GM21786 (cell line): ENCODE measurements at regions not wholly inside any gene's neighbourhood (a gene's known extent, or its start where the extent isn't known, plus 50 kb on each side); places are given as distances from the start of the nearest gene placed in this dataset.

Source experiments
- ATAC-seq: cut with Tn5 transposase; IDR thresholded peaks from one replicate; pipeline ENCODE4 v1.9.1; 2021; ENCODE audit not compliant: unreplicated experiment

DNA sequence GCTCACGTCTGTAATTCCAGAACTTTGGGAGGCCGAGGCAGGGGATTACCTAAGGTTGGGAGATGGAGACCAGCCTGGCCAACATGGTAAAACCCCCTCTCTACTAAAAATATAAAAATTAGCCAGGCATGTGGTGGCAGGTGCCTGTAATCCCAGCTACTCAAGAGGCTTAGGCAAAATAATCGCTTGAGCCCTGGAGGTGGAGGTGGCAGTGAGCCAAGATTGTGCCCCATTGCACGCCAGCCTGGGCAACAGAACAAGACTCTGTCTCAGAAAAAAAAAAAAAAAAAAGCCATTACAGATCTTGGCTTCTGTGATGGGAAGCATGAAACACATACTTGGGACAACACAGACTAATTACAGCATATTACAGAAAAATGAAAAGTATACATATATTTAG, 1404.5 kb upstream of the SPRY2 start:
- no peak for ATAC-seq

- ATAC-seq, result no peak
These were observed 1397.4 kb upstream of the SPRY2 start for GRCh38 chr13:81738364-81738763.

- no peak for ATAC-seq
These were observed 1385.3 kb upstream of the SPRY2 start for GRCh38 chr13:81726037-81726726.

DNA sequence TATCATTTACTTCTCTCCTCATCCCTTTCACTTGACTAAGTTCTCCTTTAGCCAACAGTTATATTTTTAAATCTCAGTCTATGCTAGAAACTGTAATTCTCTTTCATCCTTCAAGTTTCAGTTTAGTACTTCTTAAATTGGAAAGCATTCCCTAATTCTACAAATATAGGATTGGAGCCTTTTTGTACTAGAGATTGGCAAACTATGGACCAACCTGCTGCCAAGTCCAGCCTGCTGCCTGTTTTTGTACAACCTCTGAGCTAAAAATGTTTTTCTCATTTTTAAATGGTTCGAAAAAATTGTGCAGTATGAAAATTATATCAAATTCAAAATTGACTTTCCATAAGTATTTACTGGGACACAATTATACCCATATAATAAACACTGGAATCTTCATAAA, 1381.5 kb upstream of the SPRY2 start:
- no peak for ATAC-seq

DNA sequence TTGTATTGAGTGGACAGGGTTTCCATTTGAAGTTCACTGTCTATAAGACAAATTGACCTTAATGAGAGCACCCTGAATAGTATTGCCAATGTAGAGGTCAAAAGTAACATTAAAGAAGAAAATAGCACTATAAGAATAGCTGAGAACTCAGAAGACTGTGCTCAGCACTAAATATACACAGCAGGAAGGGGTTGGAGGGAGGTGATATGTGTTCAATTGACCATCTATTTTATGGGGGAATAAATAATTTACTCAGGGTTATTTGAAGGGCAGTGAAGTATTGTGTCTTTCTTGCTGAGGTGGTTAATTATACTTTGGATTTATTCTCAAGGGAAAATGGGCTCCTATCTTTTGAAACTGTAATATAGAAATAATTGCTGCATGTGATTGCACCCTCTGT, 1380.5 kb upstream of the SPRY2 start:
- no peak for ATAC-seq

DNA sequence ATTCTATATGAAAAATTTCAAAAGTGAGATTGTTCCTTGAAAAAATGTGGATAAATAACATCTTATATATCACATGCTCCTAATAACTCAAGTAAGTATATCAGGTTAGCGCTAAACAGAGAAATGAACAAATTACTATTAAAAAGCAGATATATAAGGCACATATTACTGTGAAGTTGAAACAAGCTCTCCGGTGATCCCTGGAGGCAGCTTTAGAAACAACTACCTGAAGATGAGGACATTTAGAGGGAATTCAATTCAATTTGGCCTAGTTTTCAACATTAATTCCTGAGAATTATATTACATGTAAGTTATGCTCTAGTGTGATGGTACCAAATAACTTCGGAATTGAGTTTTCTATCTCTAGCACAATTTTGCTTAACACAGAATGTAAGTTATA, 1373.6 kb upstream of the SPRY2 start:
- no peak for ATAC-seq

DNA sequence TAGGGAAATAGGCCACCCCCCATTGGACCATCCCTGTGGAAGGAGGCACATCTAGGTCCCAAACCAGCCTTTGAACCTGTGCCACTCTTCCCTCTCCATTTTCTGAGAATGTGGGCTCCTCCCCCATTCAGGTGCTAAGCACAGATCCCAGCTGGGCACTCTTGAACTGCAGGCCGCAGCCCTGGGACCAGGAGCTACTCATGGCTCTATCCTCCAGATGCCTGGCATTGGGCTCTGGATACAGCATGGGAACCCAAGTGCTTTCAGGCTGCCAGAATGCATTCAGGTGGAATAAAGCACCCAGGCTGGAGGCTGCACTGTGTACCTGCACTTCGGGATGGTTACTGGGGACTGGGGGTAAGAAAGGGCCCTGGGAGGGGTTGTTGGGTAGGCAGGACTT, 1372.3 kb upstream of the SPRY2 start:
- ATAC-seq, result no peak

GRCh38 chr13:81697826-81698225, 1356.9 kb upstream of the SPRY2 start:
- no peak for ATAC-seq

DNA sequence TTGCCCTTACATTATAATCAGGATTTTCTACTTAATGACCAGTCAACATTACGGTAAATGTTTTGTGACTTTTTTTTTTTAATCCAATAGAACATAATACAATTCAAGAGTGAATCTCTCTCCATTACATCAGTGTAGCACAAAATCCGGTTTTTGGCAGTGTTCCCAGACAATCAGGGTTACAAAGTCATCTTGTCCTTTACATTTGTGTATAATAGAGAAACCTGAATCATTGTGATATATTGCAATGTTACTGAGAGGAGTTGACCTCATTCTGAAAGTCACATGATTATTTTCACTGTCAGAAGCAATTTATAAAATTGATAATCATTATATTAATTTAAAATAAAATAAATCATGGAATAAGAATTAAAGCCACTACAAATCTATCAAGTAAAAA, 1346.0 kb upstream of the SPRY2 start:
- ATAC-seq, result no peak

GRCh38 chr13:81683521-81683920, 1342.6 kb upstream of the SPRY2 start:
- ATAC-seq, result no peak

- no peak for ATAC-seq
These were observed 1341.2 kb upstream of the SPRY2 start for GRCh38 chr13:81682081-81682630.

GRCh38 chr13:81677857-81678256, 1336.9 kb upstream of the SPRY2 start:
- no peak for ATAC-seq

- ATAC-seq, result no peak
These were observed 1335.1 kb upstream of the SPRY2 start for GRCh38 chr13:81676008-81676407.

- ATAC-seq, result no peak
These were observed 1330.1 kb upstream of the SPRY2 start for GRCh38 chr13:81671064-81671463.

GRCh38 chr13:81670048-81670447, 1329.1 kb upstream of the SPRY2 start:
- ATAC-seq, result no peak

DNA sequence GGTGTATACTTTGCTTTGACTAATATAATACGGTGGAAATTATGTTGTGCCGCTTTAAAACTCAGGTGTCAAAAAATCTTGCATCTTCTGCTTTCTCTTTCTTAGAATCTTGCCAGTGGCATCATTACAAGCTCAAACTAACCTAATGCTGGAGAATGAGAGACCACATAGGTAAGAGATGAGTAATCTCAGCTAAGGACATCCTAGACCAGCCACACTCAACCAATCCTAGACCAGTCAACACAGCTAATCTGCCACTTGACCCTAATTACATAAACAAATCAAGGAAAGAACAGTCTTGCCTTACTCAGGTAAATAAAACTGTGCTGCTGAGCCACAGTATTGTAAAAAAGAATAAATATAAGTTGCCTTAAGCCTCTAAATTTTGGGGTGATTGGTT, 1323.9 kb upstream of the SPRY2 start:
- ATAC-seq, result no peak

- no peak for ATAC-seq
These were observed 1319.1 kb upstream of the SPRY2 start for GRCh38 chr13:81659984-81660383.

GRCh38 chr13:81658598-81659370, 1317.9 kb upstream of the SPRY2 start:
- no peak for ATAC-seq

DNA sequence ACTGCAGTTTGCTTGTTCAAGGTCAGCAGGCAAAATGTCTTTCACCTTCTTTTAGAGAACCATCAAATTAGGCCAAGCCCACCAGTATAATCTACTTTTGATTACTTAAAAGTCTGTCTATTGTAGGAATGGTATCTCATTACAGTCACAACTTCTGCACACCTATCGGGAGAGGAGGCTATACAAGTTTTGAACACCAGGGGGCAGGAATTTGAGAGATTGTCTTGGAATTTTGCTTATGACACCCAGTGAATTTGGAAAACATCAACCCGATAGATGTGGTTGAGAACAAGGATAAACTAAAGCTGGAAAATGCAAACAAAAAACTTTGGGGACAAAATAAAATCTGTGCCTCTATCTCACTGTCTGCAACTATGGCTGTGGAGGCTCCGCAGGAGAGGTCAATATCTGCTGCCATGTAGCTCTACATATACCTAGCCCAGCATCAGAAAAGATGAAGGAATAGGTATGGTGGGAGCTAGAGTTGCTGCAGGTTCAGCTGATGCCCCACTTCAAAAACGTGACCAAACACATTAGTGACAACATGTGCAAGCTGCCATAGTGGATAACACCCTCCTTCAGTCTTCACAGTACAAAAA, 1299.2 kb upstream of the SPRY2 start:
- ATAC-seq, result no peak

DNA sequence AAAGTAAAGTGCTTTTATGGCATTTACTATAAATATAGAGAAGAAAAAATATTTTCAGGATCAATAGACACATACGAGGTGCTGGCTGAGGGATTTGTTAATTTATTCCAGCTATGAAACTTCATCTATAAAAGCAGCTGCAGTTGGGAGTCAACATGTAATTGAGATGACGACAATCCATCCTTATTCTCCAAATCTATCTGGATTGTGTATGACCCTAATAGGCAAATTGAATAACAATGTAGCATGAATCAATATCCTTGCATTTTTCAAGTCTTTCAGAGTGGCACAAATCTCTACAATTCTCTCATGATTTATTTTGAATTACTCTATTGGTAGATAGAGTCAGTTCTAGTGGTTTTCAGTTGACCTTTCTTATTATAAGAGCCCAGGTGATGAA, 1296.5 kb upstream of the SPRY2 start:
- no peak for ATAC-seq

- no peak for ATAC-seq
These were observed 1295.2 kb upstream of the SPRY2 start for GRCh38 chr13:81636120-81636519.

- ATAC-seq, result no peak
These were observed 1274.1 kb upstream of the SPRY2 start for GRCh38 chr13:81615031-81615430.
